Sigmoid colon (tissue), 6 donors: ENCODE measurements at regions not wholly inside any gene's neighbourhood (a gene's known extent, or its start where the extent isn't known, plus 50 kb on each side); places are given as distances from the start of the nearest gene placed in this dataset.

Experiments
- DNase-seq: peaks from one replicate; pipeline ENCODE4 v3.0.0-alpha.2; 2019
- H3K27ac ChIP-seq, 4 donors: fragments of 200-600 bp; sonication (generic); one replicate each; pipeline ENCODE4 v1.5.1; 2016 to 2019; ENCODE audit warnings: mild to moderate bottlenecking in 1 of 4
- H3K27me3 ChIP-seq, 3 donors: fragments of 200-600 bp; sonication (generic); one replicate each; pipeline ENCODE4 v1.5.1; 2019; ENCODE audit warnings: mild to moderate bottlenecking in 1 of 3
- H3K36me3 ChIP-seq, 4 donors: fragments of 200-600 bp; sonication (generic); one replicate each; pipeline ENCODE4 v1.5.1; 2016 to 2019
- H3K4me1 ChIP-seq, 4 donors: fragments of 200-600 bp; sonication (generic); one replicate each; pipeline ENCODE4 v1.5.1; 2017 to 2019
- H3K4me3 ChIP-seq, 4 donors: fragments of 200-600 bp; sonication (generic); one replicate each; pipeline ENCODE4 v1.5.1; 2017 to 2019; ENCODE audit warnings: mild to moderate bottlenecking in 2 of 4, moderate library complexity in 1 of 4
- H3K9me3 ChIP-seq, 4 donors: fragments of 200-600 bp in 3 of 4; sonication (generic) in 3 of 4; one replicate each; pipeline versions ENCODE4 v1.5.1 to v1.6.1; 2013 to 2019
- CTCF ChIP-seq, 4 experiments: fragments of 450-650 bp in 3 of 4; fragments of 200-600 bp in 1 of 4; IDR thresholded peaks; one replicate each; pipeline ENCODE4 v1.5.1; 2016 to 2019; ENCODE audit warnings: antibody characterized with exemption in 4 of 4, mild to moderate bottlenecking in 3 of 4, moderate library complexity in 2 of 4
- EP300 ChIP-seq, 4 donors: sonication (generic); formaldehyde crosslinking; IDR thresholded peaks; one replicate each; pipeline ENCODE4 v1.6.1; 2017; ENCODE audit warnings: antibody characterized with exemption in 4 of 4
- POLR2A ChIP-seq, 2 donors: fragments of 450-650 bp; IDR thresholded peaks; one replicate each; pipeline ENCODE4 v1.6.1; 2016; ENCODE audit warnings: antibody characterized with exemption in 2 of 2, mild to moderate bottlenecking in 2 of 2, moderate library complexity in 2 of 2
- POLR2AphosphoS5 ChIP-seq, 4 donors: sonication (generic); formaldehyde crosslinking; IDR thresholded peaks; one replicate each; pipeline ENCODE4 v1.6.1; 2017; ENCODE audit warnings: antibody characterized with exemption in 4 of 4
- WGBS, 2 donors: extraction: QIAGEN DNeasy Blood & Tissue Kit; methylation state at CpG; one replicate each; pipeline ENCODE4 v1.1.7; 2013; 5-methylcytosine and 5-hydroxymethylcytosine counted together
- intact Hi-C: fragments of 100-400 bp; cut with DNase I; formaldehyde crosslinking; loops from one replicate; pipeline ENCODE4 v1.15.1; 2023
- donor health status: healthy with polysubstance abuse.
- donor health status: healthy.

- no peaks in the 10 kb centered on the region for H3K36me3 ChIP-seq
- DNase-seq = no peak
- peak overlapping the region; percentile 46 to 69 (median 58) for H3K27ac ChIP-seq
- intact Hi-C loops = no loop called here
- H3K27me3 ChIP-seq = no peaks in the 10 kb centered on the region
- H3K4me3 ChIP-seq = no peak overlapping the region
- H3K9me3 ChIP-seq = no peaks in the 10 kb centered on the region
- WGBS, 2 donors = 81 to 86% methylated on average over 8 of the region's 8 CpGs
- peaks cover 0 to 39% (median 27%) of the 10 kb centered on the region in 4 donors for H3K4me1 ChIP-seq
- TF ChIP-seq POLR2AphosphoS5 (IDR thresholded peaks at IDR 0.05) (peak in 2 of 4 donors; percentile 22 to 28), EP300 (IDR thresholded peaks at IDR 0.05) (no peak)
Measured at GRCh38 chr12:67797185-67797741, 148.7 kb downstream of the DYRK2 start.

- DNase-seq = no peak
- peak overlapping the region; percentile 46 to 69 (median 58) for H3K27ac ChIP-seq
- no peaks in the 10 kb centered on the region for H3K27me3 ChIP-seq
- no peaks in the 10 kb centered on the region for H3K36me3 ChIP-seq
- intact Hi-C loops = no loop called here
- H3K4me3 ChIP-seq = no peak overlapping the region
- TF ChIP-seq POLR2AphosphoS5 (IDR thresholded peaks at IDR 0.05) (no peak), EP300 (IDR thresholded peaks at IDR 0.05) (no peak), POLR2A (IDR thresholded peaks at IDR 0.05) (no peak), CTCF (IDR thresholded peaks at IDR 0.05) (no peak)
- no peaks in the 10 kb centered on the region for H3K9me3 ChIP-seq
- peaks cover 0 to 44% (median 30%) of the 10 kb centered on the region in 4 donors for H3K4me1 ChIP-seq
Measured at GRCh38 chr12:67797753-67798152, 149.2 kb downstream of the DYRK2 start.

- no peaks in the 10 kb centered on the region for H3K27me3 ChIP-seq
- H3K36me3 ChIP-seq = no peaks in the 10 kb centered on the region
- H3K9me3 ChIP-seq = no peaks in the 10 kb centered on the region
- H3K4me3 ChIP-seq = no peak overlapping the region
- no peak for DNase-seq
- peaks cover 0 to 54% (median 40%) of the 10 kb centered on the region in 4 donors for H3K4me1 ChIP-seq
- WGBS, 2 donors = 80 to 89% methylated on average over 2 of the region's 2 CpGs
- intact Hi-C loops = no loop called here
- peak overlapping the region; percentile 7 to 69 (median 58) for H3K27ac ChIP-seq
- TF ChIP-seq POLR2A (IDR thresholded peaks at IDR 0.05) (no peak), POLR2AphosphoS5 (IDR thresholded peaks at IDR 0.05) (no peak), CTCF (IDR thresholded peaks at IDR 0.05) (no peak), EP300 (IDR thresholded peaks at IDR 0.05) (no peak)
Measured at GRCh38 chr12:67798768-67799167, 150.2 kb downstream of the DYRK2 start.

- Histone ChIP-seq H3K36me3 (no peaks in the 10 kb centered on the region), H3K4me3 (no peak overlapping the region), H3K27ac (peak overlapping the region; percentile 52 to 76 (median 72)), H3K27me3 (no peaks in the 10 kb centered on the region), H3K9me3 (no peaks in the 10 kb centered on the region), H3K4me1 (peaks cover 0 to 62% (median 48%) of the 10 kb centered on the region in 4 donors)
- DNase-seq = no peak
- intact Hi-C loops = loop anchor here (5.0 kb wide), 1 partner anchor 135 kb away; no protein-coding TSS in a partner anchor
- WGBS, 2 donors = 70 to 81% methylated on average over 5 of the region's 5 CpGs
- TF ChIP-seq POLR2A (IDR thresholded peaks at IDR 0.05) = no peak
- TF ChIP-seq POLR2AphosphoS5 (IDR thresholded peaks at IDR 0.05) = no peak
- no peak for TF ChIP-seq CTCF (IDR thresholded peaks at IDR 0.05)
- no peak for TF ChIP-seq EP300 (IDR thresholded peaks at IDR 0.05)
Measured at GRCh38 chr12:67802731-67803130, 154.2 kb downstream of the DYRK2 start.

- no peak for TF ChIP-seq POLR2A (IDR thresholded peaks at IDR 0.05)
- TF ChIP-seq POLR2AphosphoS5 (IDR thresholded peaks at IDR 0.05) = peak in 1 of 4 donors; percentile 31
- no peak for TF ChIP-seq EP300 (IDR thresholded peaks at IDR 0.05)
- H3K27ac ChIP-seq = peak overlapping the region; percentile 52 to 76 (median 72)
Measured at GRCh38 chr12:67803278-67803993, 154.9 kb downstream of the DYRK2 start.

More at GRCh38 chr12:67803278-67803993, 154.9 kb downstream of the DYRK2 start:
- H3K36me3 ChIP-seq = no peaks in the 10 kb centered on the region
- DNase-seq = no peak
- intact Hi-C loops = loop anchor here (5.0 kb wide), 1 partner anchor 136 kb away; no protein-coding TSS in a partner anchor
- H3K4me3 ChIP-seq = no peak overlapping the region
- 69 to 83% methylated on average over 4 of the region's 4 CpGs for WGBS, 2 donors
- peaks cover 0 to 61% (median 46%) of the 10 kb centered on the region in 4 donors for H3K4me1 ChIP-seq
- H3K27me3 ChIP-seq = no peaks in the 10 kb centered on the region
- no peaks in the 10 kb centered on the region for H3K9me3 ChIP-seq
